Colonic mucosa (tissue), 4 donors: ENCODE measurements at regions not wholly inside any gene's neighbourhood (a gene's known extent, or its start where the extent isn't known, plus 50 kb on each side); places are given as distances from the start of the nearest gene placed in this dataset.
"Not testable (repeated sequence)": the region's sequence is repeated elsewhere in the genome, so short reads cannot be mapped to it uniquely, and the experiment has no call there.

Experiments
- DNase-seq: peaks from one replicate; pipeline ENCODE4 v3.0.0-alpha.2; 2020
- H3K27ac ChIP-seq: fragments of 200-600 bp; one replicate; pipeline ENCODE4 v1.8.0; 2021
- H3K27me3 ChIP-seq: fragments of 200-600 bp; one replicate; pipeline ENCODE4 v1.8.0; 2021
- H3K36me3 ChIP-seq: fragments of 200-600 bp; one replicate; pipeline ENCODE4 v1.8.0; 2021
- H3K4me1 ChIP-seq: fragments of 200-600 bp; one replicate; pipeline ENCODE4 v1.8.0; 2021; ENCODE audit warnings: mild to moderate bottlenecking
- H3K4me3 ChIP-seq: fragments of 200-600 bp; one replicate; pipeline ENCODE4 v1.8.0; 2021
- H3K9ac ChIP-seq, 2 donors: one replicate each; pipeline ENCODE4 v1.7.0; 2013; ENCODE audit warnings: control low read depth in 2 of 2, low read depth in 2 of 2, low read length in 2 of 2
- H3K9me3 ChIP-seq: fragments of 200-600 bp; one replicate; pipeline ENCODE4 v1.8.0; 2021
- CTCF ChIP-seq: fragments of 200-600 bp; IDR thresholded peaks from one replicate; pipeline ENCODE4 v1.8.0; 2022; ENCODE audit warnings: antibody characterized with exemption, mild to moderate bottlenecking
- intact Hi-C: fragments of 100-400 bp; cut with DNase I; formaldehyde crosslinking; loops from one replicate; pipeline ENCODE4 v1.14.1; 2022
- donor health status: healthy.
- donor health status: DM: no; HTN: no; CAD: no.
- donor health status: DM: no; HTN: no; CAD: no.

GRCh38 chr2:142504754-142505153 lies 372.7 kb upstream of the KYNU start:
- H3K27ac ChIP-seq = no peak overlapping the region
- no peaks in the 10 kb centered on the region for H3K36me3 ChIP-seq
- TF ChIP-seq CTCF = no peak
- intact Hi-C loops = no loop called here
- DNase-seq = no peak
- no peak overlapping the region for H3K4me3 ChIP-seq
- H3K4me1 ChIP-seq = no peaks in the 10 kb centered on the region
- H3K9ac ChIP-seq = no peak overlapping the region
- no peaks in the 10 kb centered on the region for H3K27me3 ChIP-seq
- H3K9me3 ChIP-seq = no peaks in the 10 kb centered on the region

DNA sequence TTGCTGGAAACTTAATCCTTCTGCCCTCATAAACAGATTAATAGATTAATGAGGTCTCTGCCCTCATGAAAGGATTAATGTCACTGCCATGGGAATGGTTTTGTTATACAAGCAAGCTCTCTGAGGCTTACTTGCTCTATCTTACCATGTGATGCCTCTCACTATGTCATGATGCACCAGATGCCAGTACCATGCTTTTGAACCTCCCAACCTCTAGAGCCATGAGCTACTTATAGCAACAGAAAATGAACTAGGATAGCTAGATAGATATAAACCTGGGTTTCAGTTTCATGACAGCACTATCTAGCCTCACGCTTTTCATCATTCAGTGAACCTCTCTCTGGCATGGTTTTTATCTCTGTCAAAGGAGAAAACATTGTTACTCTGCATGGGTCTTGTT lies 371.6 kb upstream of the LRP1B start:
- no peaks in the 10 kb centered on the region for H3K36me3 ChIP-seq
- no peak for TF ChIP-seq CTCF
- no peak overlapping the region for H3K27ac ChIP-seq
- no peak overlapping the region for H3K9ac ChIP-seq
- H3K4me3 ChIP-seq = no peak overlapping the region
- DNase-seq = no peak
- H3K4me1 ChIP-seq = no peaks in the 10 kb centered on the region
- intact Hi-C loops = no loop called here
- H3K9me3 ChIP-seq = no peaks in the 10 kb centered on the region
- H3K27me3 ChIP-seq = no peaks in the 10 kb centered on the region

DNA sequence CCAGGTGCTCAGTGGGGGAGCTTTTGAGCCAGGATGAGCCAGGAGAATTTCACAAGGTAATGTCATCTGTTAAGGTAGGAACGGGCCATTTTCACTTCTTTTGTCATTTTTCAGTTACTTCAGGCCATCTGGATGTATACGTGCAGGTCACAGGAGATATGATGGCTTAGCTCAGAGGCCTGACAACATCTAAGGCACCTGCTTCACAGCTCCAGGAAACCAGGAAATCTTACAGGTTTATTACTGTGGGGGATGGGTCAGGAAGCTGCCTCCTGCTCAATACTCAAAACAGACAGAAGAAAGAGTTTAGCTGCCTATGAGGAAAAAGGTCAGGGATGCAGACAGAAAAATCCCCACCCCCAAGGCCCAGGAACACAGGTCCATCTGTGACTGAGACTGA lies 364.3 kb upstream of the LRP1B start:
- no peak for TF ChIP-seq CTCF
- Histone ChIP-seq H3K4me3 (no peak overlapping the region), H3K36me3 (no peaks in the 10 kb centered on the region), H3K9ac (no peak overlapping the region), H3K27ac (no peak overlapping the region), H3K27me3 (no peaks in the 10 kb centered on the region), H3K9me3 (no peaks in the 10 kb centered on the region), H3K4me1 (no peaks in the 10 kb centered on the region)
- intact Hi-C loops = no loop called here
- peak; percentile 30 for DNase-seq

- H3K9me3 ChIP-seq, H3K27ac ChIP-seq, H3K9ac ChIP-seq, DNase-seq, H3K4me1 ChIP-seq, H3K36me3 ChIP-seq, intact Hi-C loops, H3K27me3 ChIP-seq, H3K4me3 ChIP-seq: not testable (repeated sequence)
Observed at GRCh38 chr2:142489631-142490030, 358.8 kb upstream of the LRP1B start.

GRCh38 chr2:142484111-142484510 lies 353.3 kb upstream of the LRP1B start:
- intact Hi-C loops = no loop called here
- no peaks in the 10 kb centered on the region for H3K9me3 ChIP-seq
- H3K27me3 ChIP-seq = no peaks in the 10 kb centered on the region
- H3K9ac ChIP-seq = no peak overlapping the region
- H3K4me1 ChIP-seq = no peaks in the 10 kb centered on the region
- DNase-seq = no peak
- no peak overlapping the region for H3K27ac ChIP-seq
- TF ChIP-seq CTCF = no peak
- no peaks in the 10 kb centered on the region for H3K36me3 ChIP-seq
- H3K4me3 ChIP-seq = no peak overlapping the region

DNA sequence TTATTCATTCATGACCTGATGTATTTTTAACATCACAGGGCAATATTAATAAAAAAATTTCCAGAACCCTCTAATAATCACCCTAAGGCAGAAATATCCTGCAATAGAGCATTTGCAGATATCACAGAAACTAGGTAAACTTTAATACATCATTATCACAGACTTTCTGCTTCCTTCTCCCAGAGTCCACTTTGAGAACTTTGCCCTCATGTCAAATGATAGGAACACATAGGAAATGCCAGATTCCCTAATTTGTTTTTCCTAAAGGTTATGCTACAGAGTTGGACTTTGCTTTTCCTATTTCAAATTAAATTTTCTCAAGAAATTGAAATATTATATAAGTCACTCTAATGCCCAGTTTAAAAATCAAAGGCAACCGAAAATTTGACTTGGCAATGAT lies 352.8 kb upstream of the LRP1B start:
- no peak for TF ChIP-seq CTCF
- Histone ChIP-seq H3K27ac (no peak overlapping the region), H3K9me3 (no peaks in the 10 kb centered on the region), H3K9ac (no peak overlapping the region), H3K4me1 (no peaks in the 10 kb centered on the region), H3K36me3 (no peaks in the 10 kb centered on the region), H3K4me3 (no peak overlapping the region), H3K27me3 (no peaks in the 10 kb centered on the region)
- no peak for DNase-seq
- intact Hi-C loops = no loop called here
